ENCODE measurements at regions not wholly inside any gene's neighbourhood (a gene's known extent, or its start where the extent isn't known, plus 50 kb on each side); places are given as distances from the start of the nearest gene placed in this dataset.

GRCh38 chr22:47270463-47271135 is 508.1 kb downstream of the TBC1D22A start:
- no peak for DNase-seq

- DNase-seq = no peak
Measured at GRCh38 chr22:47269516-47270088, 507.2 kb downstream of the TBC1D22A start.

GRCh38 chr22:47267513-47268282 is 505.2 kb downstream of the TBC1D22A start:
- DNase-seq = no peak

- no peak for DNase-seq
Measured at GRCh38 chr22:47266329-47266728, 503.9 kb downstream of the TBC1D22A start.

GRCh38 chr22:47260551-47260950 is 498.1 kb downstream of the TBC1D22A start:
- DNase-seq = no peak

- DNase-seq = no peak
Measured at GRCh38 chr22:47259990-47260389, 497.5 kb downstream of the TBC1D22A start.

- no peak for DNase-seq
Measured at GRCh38 chr22:47259049-47259448, 496.6 kb downstream of the TBC1D22A start.

GRCh38 chr22:47257976-47258375 is 495.5 kb downstream of the TBC1D22A start:
- no peak for DNase-seq

GRCh38 chr22:47257566-47257965 is 495.1 kb downstream of the TBC1D22A start:
- no peak for DNase-seq

GRCh38 chr22:47251911-47252310 is 489.5 kb downstream of the TBC1D22A start:
- no peak for DNase-seq

GRCh38 chr22:47250995-47251765 is 488.7 kb downstream of the TBC1D22A start:
- DNase-seq = no peak

GRCh38 chr22:47249370-47249928 is 487.0 kb downstream of the TBC1D22A start:
- no peak for DNase-seq

- DNase-seq = no peak
Measured at GRCh38 chr22:47248925-47249324, 486.5 kb downstream of the TBC1D22A start.

- no peak for DNase-seq
Measured at GRCh38 chr22:47247579-47248240, 485.3 kb downstream of the TBC1D22A start.

- no peak for DNase-seq
Measured at GRCh38 chr22:47245786-47246185, 483.3 kb downstream of the TBC1D22A start.

- no peak for DNase-seq
Measured at GRCh38 chr22:47245286-47245685, 482.8 kb downstream of the TBC1D22A start.

GRCh38 chr22:47240116-47240515 is 477.7 kb downstream of the TBC1D22A start:
- no peak for DNase-seq

- DNase-seq = no peak
Measured at GRCh38 chr22:47239474-47239860, 477.0 kb downstream of the TBC1D22A start.

GRCh38 chr22:47238690-47239473 is 476.4 kb downstream of the TBC1D22A start:
- DNase-seq = no peak

GRCh38 chr22:47237890-47238480 is 475.5 kb downstream of the TBC1D22A start:
- DNase-seq = no peak

- no peak for DNase-seq
Measured at GRCh38 chr22:47236718-47237117, 474.3 kb downstream of the TBC1D22A start.
